Activated CD4-positive, alpha-beta T cell treated with anti-CD3 and anti-CD28 coated beads, Interleukin-2, amount 50 U/mL, for 16 hours (primary cell): ENCODE measurements at regions not wholly inside any gene's neighbourhood (a gene's known extent, or its start where the extent isn't known, plus 50 kb on each side); places are given as distances from the start of the nearest gene placed in this dataset.
"Not testable (repeated sequence)": the region's sequence is repeated elsewhere in the genome, so short reads cannot be mapped to it uniquely, and the experiment has no call there.

Experiments used
- DNase-seq: peaks from one replicate; pipeline ENCODE4 v3.0.0-alpha.2; 2020

- DNase-seq: no peak
Observed at GRCh38 chr10:108633046-108633445, 1290.3 kb downstream of the XPNPEP1 start.

GRCh38 chr10:108632144-108632543, 1291.2 kb downstream of the XPNPEP1 start:
- DNase-seq: no peak

GRCh38 chr10:108631332-108631731, 1292.0 kb downstream of the XPNPEP1 start:
- DNase-seq: no peak

DNA sequence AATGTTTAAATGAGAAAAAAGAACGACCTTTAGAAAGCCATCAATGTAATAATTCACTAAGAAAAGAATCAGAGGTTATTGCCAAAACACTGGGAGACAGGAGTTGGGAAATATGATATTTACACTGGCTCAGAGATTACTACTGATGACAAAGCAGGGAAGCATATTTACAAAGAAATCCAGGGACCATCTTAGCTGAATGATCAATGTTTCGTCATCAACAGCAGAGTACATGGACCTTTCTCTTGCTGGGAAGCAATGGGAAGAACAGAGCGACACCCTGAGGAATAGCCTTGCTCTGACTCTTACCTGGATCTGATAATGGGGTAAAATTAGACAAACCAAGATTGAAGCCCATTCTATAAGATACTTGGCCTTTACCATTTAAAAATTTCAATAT, 1293.5 kb downstream of the XPNPEP1 start:
- DNase-seq: no peak

DNA sequence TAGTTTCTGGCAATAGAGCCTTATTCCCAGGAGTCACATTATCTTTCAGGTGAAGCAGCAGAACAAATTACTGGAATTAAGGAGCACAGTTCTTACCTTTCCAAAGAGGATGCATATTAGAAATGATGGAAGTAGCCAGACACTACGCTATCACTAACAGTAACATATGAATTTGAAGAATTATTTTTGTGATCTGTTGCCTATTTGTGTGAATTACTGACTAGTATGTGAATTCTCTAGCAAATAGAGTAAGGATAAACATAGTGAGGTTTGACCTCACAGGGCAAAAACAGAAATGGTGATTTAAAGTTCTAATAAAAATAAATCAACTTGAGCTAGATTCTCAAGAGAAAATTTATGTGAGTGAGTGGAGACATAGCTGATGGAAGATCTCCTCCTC, 1299.3 kb downstream of the XPNPEP1 start:
- no peak for DNase-seq

- no peak for DNase-seq
Observed at GRCh38 chr10:108620821-108621534, 1302.3 kb downstream of the XPNPEP1 start.

DNA sequence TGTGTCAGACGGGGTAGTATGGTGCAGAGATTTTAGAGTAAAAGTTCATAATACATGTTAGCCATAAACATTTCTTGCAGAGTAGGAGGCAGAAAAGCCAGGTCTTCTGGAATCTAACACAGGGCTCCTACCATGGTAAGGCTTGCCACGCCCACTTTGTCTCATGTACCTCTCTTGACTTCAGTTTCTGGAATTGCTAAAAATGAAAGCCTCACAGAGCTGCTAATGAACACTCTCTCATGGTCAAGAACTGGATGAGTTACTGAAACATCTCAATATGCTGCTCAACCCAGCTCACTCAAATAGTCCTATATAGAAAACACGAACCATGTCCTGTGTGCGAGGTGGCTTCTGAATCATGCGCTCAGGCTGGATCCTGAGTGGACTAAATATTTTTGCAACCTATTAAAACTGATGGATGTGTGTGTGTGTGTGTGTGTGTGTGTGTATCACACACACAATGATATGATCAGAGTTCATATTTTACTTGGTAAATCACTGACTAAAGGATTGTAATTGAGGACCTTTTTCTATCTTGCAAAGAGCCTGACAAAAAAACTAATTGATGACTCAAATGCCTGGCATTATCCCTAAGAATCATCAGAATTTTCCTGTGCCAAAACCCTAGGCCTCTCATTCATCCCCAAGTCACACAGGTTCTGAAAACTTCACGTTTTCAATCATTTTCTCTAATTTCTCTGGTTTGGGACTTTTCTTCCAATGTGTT, 1306.6 kb downstream of the XPNPEP1 start:
- no peak for DNase-seq

DNA sequence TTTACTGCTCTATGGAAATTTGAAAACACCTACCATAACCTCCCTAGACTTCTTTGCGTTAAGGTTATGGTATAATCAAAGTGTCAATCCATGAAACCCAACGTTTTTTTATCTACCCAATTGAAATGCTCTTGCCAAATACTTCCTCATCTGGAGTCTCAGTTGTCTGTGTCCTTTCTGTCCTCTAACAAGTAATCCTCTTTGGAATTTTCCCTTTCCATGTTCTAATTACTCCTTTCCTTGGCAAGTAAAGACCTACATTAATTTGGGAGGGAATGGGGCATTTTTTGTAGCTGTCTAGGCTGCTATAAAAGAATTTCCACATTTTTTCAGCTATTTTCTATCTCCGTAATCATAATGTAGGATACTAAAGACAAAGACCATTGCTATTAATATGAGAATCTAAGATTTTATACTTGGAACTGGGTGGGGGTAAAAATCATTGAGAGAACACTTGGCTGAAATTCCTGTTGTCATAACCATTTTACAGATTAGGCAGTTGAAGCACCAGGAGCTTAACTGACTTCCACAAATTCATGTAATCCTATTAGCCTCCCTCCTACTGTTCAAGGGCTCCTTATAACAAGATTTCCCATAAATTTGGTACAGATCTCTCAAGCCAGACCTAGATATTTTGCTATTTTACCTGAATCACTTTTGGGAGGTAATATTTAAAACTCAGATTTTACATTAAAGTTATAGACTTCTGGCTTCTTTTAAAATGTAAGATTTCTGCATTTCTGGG, 1307.6 kb downstream of the XPNPEP1 start:
- DNase-seq: no peak

- no peak for DNase-seq
Observed at GRCh38 chr10:108612485-108612884, 1310.8 kb downstream of the XPNPEP1 start.

GRCh38 chr10:108608860-108609259, 1314.5 kb downstream of the XPNPEP1 start:
- DNase-seq: no peak

- DNase-seq: no peak
Observed at GRCh38 chr10:108601851-108602250, 1321.5 kb downstream of the XPNPEP1 start.

GRCh38 chr10:108600511-108600910, 1322.8 kb downstream of the XPNPEP1 start:
- DNase-seq: not testable (repeated sequence)

GRCh38 chr10:108599317-108599716, 1324.0 kb downstream of the XPNPEP1 start:
- DNase-seq: not testable (repeated sequence)

DNA sequence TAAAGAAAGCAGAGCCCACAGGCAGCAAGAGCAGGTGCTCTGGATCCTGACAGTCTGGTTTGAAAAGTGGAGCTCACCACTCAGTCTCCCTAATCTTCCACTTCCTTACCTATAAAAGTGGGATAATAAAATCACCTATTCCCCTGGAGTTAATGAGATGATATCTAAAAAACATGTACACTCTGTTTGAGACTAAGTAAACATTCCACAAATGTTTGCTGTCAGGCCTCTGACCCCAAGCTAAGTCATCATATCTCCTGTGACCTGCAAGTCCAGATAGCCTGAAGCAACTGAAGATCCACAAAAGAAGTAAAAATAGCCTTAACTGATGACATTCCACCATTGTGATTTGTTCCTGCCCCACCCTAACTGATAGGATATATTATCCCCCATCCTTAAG, 1324.5 kb downstream of the XPNPEP1 start:
- DNase-seq: no peak

- DNase-seq: no peak
Observed at GRCh38 chr10:108598320-108598695, 1325.0 kb downstream of the XPNPEP1 start.

DNA sequence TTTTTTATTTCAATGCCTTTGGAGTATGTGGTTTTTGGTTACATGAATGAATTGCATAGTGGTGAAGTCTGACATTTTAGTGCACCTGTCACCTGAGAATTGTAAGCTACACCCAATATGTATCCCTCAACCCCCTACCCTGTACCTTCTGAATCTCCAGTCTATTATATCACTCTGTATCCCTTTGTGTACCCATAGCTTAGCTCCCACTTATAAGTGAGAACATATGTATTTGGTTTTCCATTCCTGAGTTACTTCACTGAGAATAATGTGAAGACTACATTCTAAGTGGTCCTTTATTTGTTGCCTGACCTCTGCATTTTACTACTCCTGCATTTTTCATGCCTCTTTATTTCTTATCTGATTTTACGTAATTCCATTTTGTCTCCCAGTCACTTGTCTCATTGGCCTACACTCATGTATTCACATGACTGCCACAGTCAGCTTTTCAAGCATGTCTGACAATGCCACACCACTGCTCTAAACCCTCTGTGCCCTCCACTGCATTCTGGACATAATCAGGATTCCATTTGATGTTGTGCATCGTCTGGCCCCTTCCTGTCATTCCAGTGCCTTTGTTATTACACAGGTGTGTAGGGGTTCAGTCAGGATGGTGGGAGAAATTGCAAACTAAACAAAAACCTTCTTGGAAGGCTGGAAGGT, 1325.5 kb downstream of the XPNPEP1 start:
- no peak for DNase-seq

GRCh38 chr10:108597031-108597430, 1326.3 kb downstream of the XPNPEP1 start:
- DNase-seq: no peak

- DNase-seq: no peak
Observed at GRCh38 chr10:108592956-108593355, 1330.4 kb downstream of the XPNPEP1 start.

- no peak for DNase-seq
Observed at GRCh38 chr10:108591417-108591816, 1331.9 kb downstream of the XPNPEP1 start.

- no peak for DNase-seq
Observed at GRCh38 chr10:108586424-108586823, 1336.9 kb downstream of the XPNPEP1 start.

DNA sequence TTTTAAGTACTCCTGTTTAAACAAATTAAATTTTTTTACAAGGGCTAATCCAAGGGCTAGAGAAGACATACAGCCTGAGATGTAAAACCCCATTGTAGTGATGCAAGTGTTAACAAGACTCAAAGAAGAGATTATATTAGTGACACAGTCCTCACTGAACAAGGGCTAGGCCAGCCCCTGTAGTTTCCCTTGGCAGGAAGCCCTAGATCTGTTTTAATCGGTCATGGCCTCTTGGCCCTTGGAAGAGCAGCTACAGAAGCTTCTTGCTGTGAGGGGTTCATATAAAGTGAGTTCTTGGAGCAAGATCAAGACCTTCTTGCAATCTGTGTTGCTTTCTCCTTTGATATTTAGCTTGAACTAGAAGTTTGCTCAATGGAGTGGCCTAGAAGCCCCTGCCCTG, 1339.4 kb downstream of the XPNPEP1 start:
- DNase-seq: no peak

DNA sequence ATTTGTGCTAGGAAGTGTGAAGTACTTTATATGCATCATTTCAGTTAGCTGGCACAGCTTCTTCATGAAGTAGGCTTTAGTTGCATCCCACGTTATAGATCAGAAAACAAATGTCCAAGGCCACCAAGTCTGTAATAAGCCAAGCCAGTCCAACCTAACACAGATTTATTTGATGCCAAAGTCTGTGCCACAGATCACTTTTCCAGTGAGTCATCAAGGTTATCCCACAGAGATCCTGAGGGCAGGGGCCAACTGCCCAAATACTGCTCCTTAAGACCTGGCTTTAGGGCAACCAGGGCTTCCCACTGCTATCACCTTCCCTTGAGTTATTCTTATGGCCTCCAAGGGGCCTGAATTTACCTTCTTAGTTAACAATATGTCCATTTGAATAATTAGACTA, 1340.4 kb downstream of the XPNPEP1 start:
- no peak for DNase-seq

GRCh38 chr10:108582387-108582786, 1340.9 kb downstream of the XPNPEP1 start:
- no peak for DNase-seq
